Astrocyte (in vitro differentiated cells and primary cell): ENCODE measurements at regions not wholly inside any gene's neighbourhood (a gene's known extent, or its start where the extent isn't known, plus 50 kb on each side); places are given as distances from the start of the nearest gene placed in this dataset.
"Not testable (repeated sequence)": the region's sequence is repeated elsewhere in the genome, so short reads cannot be mapped to it uniquely, and the experiment has no call there.

Experiments used
- DNase-seq: peaks from one replicate; pipeline ENCODE4 v3.0.0-alpha.2; 2010; ENCODE audit warnings: low read depth
- FAIRE-seq: peaks from 2 replicates; lab custom pipeline; 2011; peaks lifted over from hg19 to GRCh38; lab: Jason Lieb, UNC
- H2AFZ ChIP-seq: 2 replicates; pipeline ENCODE4 v1.6.0; 2012; ENCODE audit warnings: low read depth, low read length, inconsistent platforms
- H3K27ac ChIP-seq: 2 replicates; pipeline ENCODE4 v1.5.1; 2011; ENCODE audit warnings: low read depth, low read length, inconsistent platforms
- H3K27me3 ChIP-seq: 2 replicates; pipeline ENCODE4 v1.6.0; 2011; ENCODE audit warnings: low read length, inconsistent platforms; ENCODE audit not compliant: insufficient read depth
- H3K36me3 ChIP-seq: 2 replicates; pipeline ENCODE4 v1.5.1; 2011; ENCODE audit warnings: low read length, inconsistent platforms; ENCODE audit not compliant: insufficient read depth
- H3K4me1 ChIP-seq: 2 replicates; pipeline ENCODE4 v1.5.1; 2011; ENCODE audit warnings: low read length, inconsistent platforms; ENCODE audit not compliant: insufficient read depth
- H3K4me2 ChIP-seq: 2 replicates; pipeline ENCODE4 v1.6.0; 2012; ENCODE audit warnings: low read length, inconsistent platforms
- H3K4me3 ChIP-seq: 2 replicates; pipeline ENCODE4 v1.5.1; 2011; ENCODE audit warnings: low read depth, mild to moderate bottlenecking, low read length, inconsistent platforms; ENCODE audit not compliant: insufficient read depth
- H3K79me2 ChIP-seq: 2 replicates; pipeline ENCODE4 v1.6.0; 2012; ENCODE audit warnings: mild to moderate bottlenecking, low read length, inconsistent platforms; ENCODE audit not compliant: insufficient read depth
- H3K9ac ChIP-seq: 2 replicates; pipeline ENCODE4 v1.6.0; 2012; ENCODE audit warnings: mild to moderate bottlenecking, low read length, inconsistent platforms
- H3K9me3 ChIP-seq: 2 replicates; pipeline ENCODE4 v1.5.1; 2012; ENCODE audit warnings: low read depth, mild to moderate bottlenecking, low read length, inconsistent platforms; ENCODE audit not compliant: insufficient read depth
- H4K20me1 ChIP-seq: 2 replicates; pipeline ENCODE4 v1.6.0; 2012; ENCODE audit warnings: low read length, inconsistent platforms; ENCODE audit not compliant: insufficient read depth
- H3K27ac Mint-ChIP-seq: one replicate; pipeline ENCODE4 v1.8.0; 2021; ENCODE audit warnings: mild to moderate bottlenecking, mixed read lengths; ENCODE audit not compliant: unreplicated experiment
- H3K27me3 Mint-ChIP-seq: one replicate; pipeline ENCODE4 v1.8.0; 2021; ENCODE audit warnings: low read depth, mixed read lengths; ENCODE audit not compliant: unreplicated experiment
- H3K36me3 Mint-ChIP-seq: one replicate; pipeline ENCODE4 v1.8.0; 2021; ENCODE audit warnings: low read depth, mixed read lengths; ENCODE audit not compliant: unreplicated experiment
- H3K4me1 Mint-ChIP-seq: one replicate; pipeline ENCODE4 v1.8.0; 2021; ENCODE audit warnings: low read depth, mixed read lengths; ENCODE audit not compliant: unreplicated experiment
- H3K4me3 Mint-ChIP-seq: one replicate; pipeline ENCODE4 v1.8.0; 2021; ENCODE audit warnings: mild to moderate bottlenecking, moderate library complexity, mixed read lengths; ENCODE audit not compliant: unreplicated experiment
- H3K9me3 Mint-ChIP-seq: one replicate; pipeline ENCODE4 v1.8.0; 2021; ENCODE audit warnings: mild to moderate bottlenecking, mixed read lengths; ENCODE audit not compliant: unreplicated experiment
- CTCF ChIP-seq: IDR thresholded peaks from 2 replicates; pipeline ENCODE4 v1.5.1; 2011; ENCODE audit warnings: low read depth, mild to moderate bottlenecking, inconsistent platforms, low read length, moderate library complexity; ENCODE audit not compliant: insufficient read depth
- EZH2 ChIP-seq: IDR thresholded peaks from 2 replicates; pipeline ENCODE4 v1.6.1; 2012; ENCODE audit warnings: mild to moderate bottlenecking, low read length, inconsistent platforms; ENCODE audit not compliant: insufficient read depth

- Mint-ChIP-seq H3K4me1 (no peaks in the 10 kb centered on the region), H3K36me3 (no peaks in the 10 kb centered on the region), H3K27ac (no peak overlapping the region), H3K4me3 (no peak overlapping the region), H3K9me3 (peaks cover 9% of the 10 kb centered on the region), H3K27me3 (peaks cover 3% of the 10 kb centered on the region)
- no peak overlapping the region for H3K4me3 ChIP-seq
- no peaks in the 10 kb centered on the region for H3K4me1 ChIP-seq
- H3K36me3 ChIP-seq: no peaks in the 10 kb centered on the region
- no peak overlapping the region for H2AFZ ChIP-seq
- no peak overlapping the region for H3K4me2 ChIP-seq
- H3K9me3 ChIP-seq: no peaks in the 10 kb centered on the region
- FAIRE-seq (no peak), DNase-seq (no peak)
- H3K27me3 ChIP-seq: no peaks in the 10 kb centered on the region
- no peaks in the 10 kb centered on the region for H4K20me1 ChIP-seq
- TF ChIP-seq EZH2 (no peak), CTCF (no peak)
- H3K27ac ChIP-seq: no peak overlapping the region
- H3K79me2 ChIP-seq: no peaks in the 10 kb centered on the region
- no peak overlapping the region for H3K9ac ChIP-seq
Measured at GRCh38 chr7:106367664-106368063, 82.9 kb upstream of the NAMPT start.

GRCh38 chr7:106367018-106367420, 82.2 kb upstream of the NAMPT start:
- Histone ChIP-seq H3K36me3 (no peaks in the 10 kb centered on the region), H3K79me2 (no peaks in the 10 kb centered on the region), H3K4me3 (no peak overlapping the region), H4K20me1 (no peaks in the 10 kb centered on the region), H3K4me2 (no peak overlapping the region), H2AFZ (no peak overlapping the region), H3K27ac (no peak overlapping the region), H3K9ac (no peak overlapping the region), H3K4me1 (no peaks in the 10 kb centered on the region), H3K27me3 (no peaks in the 10 kb centered on the region), H3K9me3 (no peaks in the 10 kb centered on the region)
- FAIRE-seq (no peak), DNase-seq (no peak)
- Mint-ChIP-seq H3K9me3 (peaks cover 9% of the 10 kb centered on the region), H3K27ac (no peak overlapping the region), H3K36me3 (no peaks in the 10 kb centered on the region), H3K4me1 (no peaks in the 10 kb centered on the region), H3K4me3 (no peak overlapping the region), H3K27me3 (peaks cover 7% of the 10 kb centered on the region)
- TF ChIP-seq EZH2 (no peak), CTCF (no peak)

GRCh38 chr7:106365252-106366005, 80.6 kb upstream of the NAMPT start:
- H3K4me1 ChIP-seq: no peaks in the 10 kb centered on the region
- no peak for DNase-seq
- no peaks in the 10 kb centered on the region for H3K4me1 Mint-ChIP-seq
- no peak overlapping the region for H3K27ac Mint-ChIP-seq
- H3K9ac ChIP-seq: no peak overlapping the region
- H3K27ac ChIP-seq: no peak overlapping the region
- peaks cover 3% of the 10 kb centered on the region for H3K36me3 Mint-ChIP-seq
- no peak overlapping the region for H3K4me2 ChIP-seq
- H2AFZ ChIP-seq: no peak overlapping the region
- FAIRE-seq: no peak
- no peak overlapping the region for H3K4me3 ChIP-seq
- TF ChIP-seq CTCF (no peak), EZH2 (no peak)
- H3K4me3 Mint-ChIP-seq: no peak overlapping the region
- H3K27me3 Mint-ChIP-seq: peaks cover 9% of the 10 kb centered on the region
- no peaks in the 10 kb centered on the region for H3K9me3 ChIP-seq
- no peaks in the 10 kb centered on the region for H4K20me1 ChIP-seq
- H3K79me2 ChIP-seq: no peaks in the 10 kb centered on the region
- H3K9me3 Mint-ChIP-seq: peaks cover 9% of the 10 kb centered on the region
- H3K36me3 ChIP-seq: no peaks in the 10 kb centered on the region
- no peaks in the 10 kb centered on the region for H3K27me3 ChIP-seq

- H3K4me1 ChIP-seq, H3K27me3 ChIP-seq, H3K4me3 Mint-ChIP-seq, H3K79me2 ChIP-seq, H2AFZ ChIP-seq, FAIRE-seq, H3K27ac ChIP-seq, H3K36me3 ChIP-seq, H3K9ac ChIP-seq, H3K4me3 ChIP-seq, H3K9me3 ChIP-seq, DNase-seq, H3K4me2 ChIP-seq, H3K27ac Mint-ChIP-seq, H3K4me1 Mint-ChIP-seq, H3K36me3 Mint-ChIP-seq, H4K20me1 ChIP-seq: not testable (repeated sequence)
- Mint-ChIP-seq H3K9me3 (peaks cover 15% of the 10 kb centered on the region), H3K27me3 (peaks cover 11% of the 10 kb centered on the region)
Measured at GRCh38 chr7:106362507-106362906, 77.7 kb upstream of the NAMPT start.
